NB4 (cell line): ENCODE measurements at regions not wholly inside any gene's neighbourhood (a gene's known extent, or its start where the extent isn't known, plus 50 kb on each side); places are given as distances from the start of the nearest gene placed in this dataset.

ENCODE experiments used
- CTCF ChIP-seq: IDR thresholded peaks from one replicate; pipeline ENCODE4 v1.5.1; 2012; ENCODE audit warnings: low read depth, low read length
- MAX ChIP-seq: IDR thresholded peaks from 2 replicates; pipeline ENCODE4 v1.6.1; 2011; ENCODE audit warnings: low read depth, low read length

- TF ChIP-seq CTCF (no peak), MAX (no peak)
Observed at GRCh38 chr6:40722091-40722490, 134.9 kb upstream of the LRFN2 start.
